ENCODE measurements at regions not wholly inside any gene's neighbourhood (a gene's known extent, or its start where the extent isn't known, plus 50 kb on each side); places are given as distances from the start of the nearest gene placed in this dataset.

GRCh38 chr2:71779774-71780105, 326.4 kb downstream of the DYSF start:
- Histone ChIP-seq H3K4me1 (no peaks in the 10 kb centered on the region), H4K20me1 (no peaks in the 10 kb centered on the region), H3K36me3 (no peaks in the 10 kb centered on the region), H3K27ac (no peak overlapping the region), H3K9me3 (replicated peaks in 1 of 11) (no peaks in the 10 kb centered on the region), H3K4me3 (no peak overlapping the region), H3K4me2 (no peak overlapping the region), H3K9ac (no peak overlapping the region), H3K27me3 (no peaks in the 10 kb centered on the region)
- TF ChIP-seq Cebpa-rat (IDR thresholded peaks at IDR 0.05): no peak

GRCh38 chr2:71778936-71779773, 325.8 kb downstream of the DYSF start:
- Histone ChIP-seq H4K20me1 (no peaks in the 10 kb centered on the region), H3K4me2 (no peak overlapping the region), H3K36me3 (no peaks in the 10 kb centered on the region), H3K27me3 (no peaks in the 10 kb centered on the region), H3K4me1 (no peaks in the 10 kb centered on the region), H3K27ac (no peak overlapping the region), H3K9me3 (replicated peaks in 1 of 11) (no peaks in the 10 kb centered on the region), H3K9ac (no peak overlapping the region), H3K4me3 (no peak overlapping the region)
- TF ChIP-seq Cebpa-rat (IDR thresholded peaks at IDR 0.05): no peak

- Histone ChIP-seq H3K4me3 (no peak overlapping the region), H3K36me3 (no peaks in the 10 kb centered on the region), H4K20me1 (no peaks in the 10 kb centered on the region), H3K9ac (no peak overlapping the region), H3K4me1 (no peaks in the 10 kb centered on the region), H3K4me2 (no peak overlapping the region), H3K27me3 (no peaks in the 10 kb centered on the region), H3K27ac (no peak overlapping the region), H3K9me3 (replicated peaks in 1 of 11) (no peaks in the 10 kb centered on the region)
- no peak for TF ChIP-seq Cebpa-rat (IDR thresholded peaks at IDR 0.05)
Observed at GRCh38 chr2:71778514-71778913, 325.2 kb downstream of the DYSF start.

GRCh38 chr2:71777946-71778345, 324.6 kb downstream of the DYSF start:
- Histone ChIP-seq H4K20me1 (no peaks in the 10 kb centered on the region), H3K4me3 (no peak overlapping the region), H3K36me3 (no peaks in the 10 kb centered on the region), H3K4me2 (no peak overlapping the region), H3K9ac (no peak overlapping the region), H3K27ac (no peak overlapping the region), H3K9me3 (replicated peaks in 1 of 11) (0 out of 22 replicates have a peak, but pooled peaks cover 0 to 3% (median 0%) of the 10 kb centered on the region in 11 experiments), H3K4me1 (no peaks in the 10 kb centered on the region), H3K27me3 (no peaks in the 10 kb centered on the region)
- no peak for TF ChIP-seq Cebpa-rat (IDR thresholded peaks at IDR 0.05)

- no peak for TF ChIP-seq Cebpa-rat (IDR thresholded peaks at IDR 0.05)
- Histone ChIP-seq H3K36me3 (no peaks in the 10 kb centered on the region), H3K4me1 (no peaks in the 10 kb centered on the region), H3K27ac (no peak overlapping the region), H3K4me2 (no peak overlapping the region), H3K4me3 (no peak overlapping the region), H3K9ac (no peak overlapping the region), H3K27me3 (no peaks in the 10 kb centered on the region), H4K20me1 (no peaks in the 10 kb centered on the region), H3K9me3 (replicated peaks in 1 of 11) (peaks cover 2 to 6% (median 3%) of the 10 kb centered on the region in 11 experiments; a peak in 15 of 22 replicates)
Observed at GRCh38 chr2:71776227-71776626, 322.9 kb downstream of the DYSF start.

- TF ChIP-seq Cebpa-rat (IDR thresholded peaks at IDR 0.05): no peak
- Histone ChIP-seq H3K4me2 (no peak overlapping the region), H3K36me3 (no peaks in the 10 kb centered on the region), H3K4me3 (no peak overlapping the region), H3K27ac (no peak overlapping the region), H3K4me1 (no peaks in the 10 kb centered on the region), H3K27me3 (no peaks in the 10 kb centered on the region), H4K20me1 (no peaks in the 10 kb centered on the region), H3K9me3 (replicated peaks in 1 of 11) (peaks cover 8 to 14% (median 12%) of the 10 kb centered on the region in 11 experiments; a peak in 19 of 22 replicates), H3K9ac (no peak overlapping the region)
Observed at GRCh38 chr2:71773218-71773617, 319.9 kb downstream of the DYSF start.

GRCh38 chr2:71772510-71773172, 319.3 kb downstream of the DYSF start:
- Histone ChIP-seq H3K9me3 (replicated peaks in 1 of 11) (peaks cover 8 to 14% (median 12%) of the 10 kb centered on the region in 11 experiments; a peak in 19 of 22 replicates), H3K36me3 (no peaks in the 10 kb centered on the region), H3K4me1 (no peaks in the 10 kb centered on the region), H4K20me1 (no peaks in the 10 kb centered on the region), H3K9ac (no peak overlapping the region), H3K4me2 (no peak overlapping the region), H3K27ac (no peak overlapping the region), H3K27me3 (no peaks in the 10 kb centered on the region), H3K4me3 (no peak overlapping the region)
- no peak for TF ChIP-seq Cebpa-rat (IDR thresholded peaks at IDR 0.05)

- Histone ChIP-seq H3K4me2 (no peak overlapping the region), H3K4me1 (no peaks in the 10 kb centered on the region), H3K27ac (no peak overlapping the region), H3K36me3 (no peaks in the 10 kb centered on the region), H3K9ac (no peak overlapping the region), H3K4me3 (no peak overlapping the region), H4K20me1 (no peaks in the 10 kb centered on the region), H3K27me3 (no peaks in the 10 kb centered on the region), H3K9me3 (replicated peaks in 1 of 11) (peaks cover 8 to 13% (median 11%) of the 10 kb centered on the region in 11 experiments; a peak in 19 of 22 replicates)
- no peak for TF ChIP-seq Cebpa-rat (IDR thresholded peaks at IDR 0.05)
Observed at GRCh38 chr2:71767663-71768062, 314.3 kb downstream of the DYSF start.

- TF ChIP-seq Cebpa-rat (IDR thresholded peaks at IDR 0.05): no peak
- Histone ChIP-seq H3K27me3 (no peaks in the 10 kb centered on the region), H4K20me1 (no peaks in the 10 kb centered on the region), H3K4me3 (no peak overlapping the region), H3K36me3 (no peaks in the 10 kb centered on the region), H3K9ac (no peak overlapping the region), H3K27ac (no peak overlapping the region), H3K4me2 (no peak overlapping the region), H3K9me3 (replicated peaks in 1 of 11) (no peaks in the 10 kb centered on the region; a peak in 1 of 22 replicates), H3K4me1 (peaks cover 0 to 9% (median 0%) of the 10 kb centered on the region in 10 experiments; a peak in 2 of 20 replicates)
Observed at GRCh38 chr2:71759060-71759459, 305.7 kb downstream of the DYSF start.

GRCh38 chr2:71757351-71757750, 304.0 kb downstream of the DYSF start:
- Histone ChIP-seq H4K20me1 (no peaks in the 10 kb centered on the region), H3K9ac (no peak overlapping the region), H3K27me3 (no peaks in the 10 kb centered on the region), H3K4me3 (no peak overlapping the region), H3K4me2 (no peak overlapping the region), H3K27ac (no peak overlapping the region), H3K4me1 (peaks cover 0 to 9% (median 0%) of the 10 kb centered on the region in 10 experiments; a peak in 2 of 20 replicates), H3K9me3 (replicated peaks in 1 of 11) (no peaks in the 10 kb centered on the region), H3K36me3 (no peaks in the 10 kb centered on the region)
- TF ChIP-seq Cebpa-rat (IDR thresholded peaks at IDR 0.05): no peak

Data from BLaER1 treated with 17β-estradiol and CSF1 and Interleukin-3, amounts not matched to agents 10 nM and 100 nM (cell line).